CD14-positive monocyte (primary cell): ENCODE measurements at regions not wholly inside any gene's neighbourhood (a gene's known extent, or its start where the extent isn't known, plus 50 kb on each side); places are given as distances from the start of the nearest gene placed in this dataset.

Source experiments
- DNase-seq, 3 donors: peaks; one replicate each; pipeline ENCODE4 v3.0.0-alpha.2; 2011 to 2022
- H2AFZ ChIP-seq: 2 replicates; pipeline ENCODE4 v1.6.0; 2012; ENCODE audit warnings: mild to moderate bottlenecking, low read depth, low read length, inconsistent platforms; ENCODE audit not compliant: insufficient read depth, poor library complexity, severe bottlenecking
- H3K27ac ChIP-seq, 2 donors: 1 replicate in 1 of 2; 2 replicates in 1 of 2; pipeline ENCODE4 v1.5.1; 2012 to 2013; ENCODE audit warnings: low read length in 2 of 2, control low read depth in 1 of 2, inconsistent platforms in 1 of 2, low read depth in 1 of 2, mild to moderate bottlenecking in 1 of 2
- H3K27me3 ChIP-seq, 2 donors: one replicate each; pipeline versions ENCODE4 v1.6.0 to v1.6.1; 2011 to 2013; ENCODE audit warnings: low read length in 2 of 2; ENCODE audit not compliant: control insufficient read depth in 2 of 2, insufficient read depth in 2 of 2
- H3K36me3 ChIP-seq, 2 donors: replicated peaks in 1 of 2; 1 replicate in 1 of 2; 2 replicates in 1 of 2; pipeline versions ENCODE4 v1.5.1 to v1.6.1; 2012 to 2013; ENCODE audit warnings: low read length in 2 of 2, control low read depth in 1 of 2, inconsistent platforms in 1 of 2, mild to moderate bottlenecking in 1 of 2; ENCODE audit not compliant: insufficient read depth in 2 of 2, control insufficient read depth in 1 of 2
- H3K4me1 ChIP-seq, 2 donors: 1 replicate in 1 of 2; 2 replicates in 1 of 2; pipeline versions ENCODE4 v1.5.1 to v1.6.1; 2012 to 2013; ENCODE audit warnings: low read length in 2 of 2, control low read depth in 1 of 2, inconsistent platforms in 1 of 2, mild to moderate bottlenecking in 1 of 2, moderate library complexity in 1 of 2; ENCODE audit not compliant: insufficient read depth in 2 of 2, control insufficient read depth in 1 of 2
- H3K4me2 ChIP-seq: replicated peaks from 2 replicates; pipeline ENCODE3; 2012; ENCODE audit warnings: low read length, moderate library complexity, mild to moderate bottlenecking; ENCODE audit not compliant: poor library complexity, severe bottlenecking; ENCODE audit errors: extremely low read depth
- H3K4me3 ChIP-seq, 3 experiments: fragments of 200-600 bp in 1 of 3; sonication (generic) in 1 of 3; replicated peaks in 1 of 3; 1 replicate in 2 of 3; 2 replicates in 1 of 3; pipeline ENCODE4 v1.5.1; 2011 to 2013; ENCODE audit warnings: low read length in 3 of 3, mild to moderate bottlenecking in 3 of 3, control low read depth in 2 of 3, low read depth in 2 of 3, inconsistent platforms in 1 of 3, moderate library complexity in 1 of 3
- H3K79me2 ChIP-seq: 2 replicates; pipeline ENCODE4 v1.6.0; 2012; ENCODE audit warnings: mild to moderate bottlenecking, control low read depth, inconsistent platforms, low read length, moderate library complexity; ENCODE audit not compliant: insufficient read depth
- H3K9ac ChIP-seq: 2 replicates; pipeline ENCODE4 v1.6.0; 2017; ENCODE audit warnings: low read length, mild to moderate bottlenecking; ENCODE audit not compliant: insufficient read depth, poor library complexity, severe bottlenecking
- H3K9me3 ChIP-seq, 2 donors: replicated peaks in 1 of 2; 1 replicate in 1 of 2; 2 replicates in 1 of 2; pipeline versions ENCODE4 v1.5.1 to v1.6.1; 2012 to 2013; ENCODE audit warnings: low read length in 2 of 2, control low read depth in 1 of 2; ENCODE audit not compliant: control insufficient read depth in 1 of 2, insufficient read depth in 1 of 2
- H4K20me1 ChIP-seq: 2 replicates; pipeline ENCODE4 v1.6.0; 2012; ENCODE audit warnings: mild to moderate bottlenecking, low read length, control low read depth, moderate library complexity; ENCODE audit not compliant: insufficient read depth
- H3K27ac Mint-ChIP-seq, 7 donors: one replicate each; pipeline ENCODE4 v1.8.0; 2020; ENCODE audit warnings: mild to moderate bottlenecking in 7 of 7, mixed read lengths in 7 of 7, moderate library complexity in 6 of 7, inconsistent platforms in 2 of 7
- H3K27me3 Mint-ChIP-seq, 3 donors: one replicate each; pipeline ENCODE4 v1.8.0; 2021 to 2022; ENCODE audit warnings: low read depth in 3 of 3, mild to moderate bottlenecking in 3 of 3, mixed read lengths in 3 of 3, moderate library complexity in 3 of 3, inconsistent platforms in 1 of 3
- H3K36me3 Mint-ChIP-seq, 2 donors: one replicate each; pipeline ENCODE4 v1.8.0; 2020; ENCODE audit warnings: mixed read lengths in 2 of 2, inconsistent platforms in 1 of 2, mild to moderate bottlenecking in 1 of 2
- H3K4me1 Mint-ChIP-seq: one replicate; pipeline ENCODE4 v1.8.0; 2020; ENCODE audit warnings: mild to moderate bottlenecking, mixed read lengths
- H3K4me3 Mint-ChIP-seq, 2 donors: one replicate each; pipeline ENCODE4 v1.8.0; 2020; ENCODE audit warnings: mild to moderate bottlenecking in 2 of 2, mixed read lengths in 2 of 2, moderate library complexity in 1 of 2
- H3K9me3 Mint-ChIP-seq, 7 donors: one replicate each; pipeline ENCODE4 v1.8.0; 2020 to 2022; ENCODE audit warnings: mixed read lengths in 7 of 7, mild to moderate bottlenecking in 6 of 7, moderate library complexity in 6 of 7, inconsistent platforms in 2 of 7
- CTCF ChIP-seq: fragments of 200-600 bp; IDR thresholded peaks from one replicate; pipeline ENCODE4 v1.8.0; 2022; ENCODE audit warnings: antibody characterized with exemption, mild to moderate bottlenecking
- WGBS: methylation state at CpG from one replicate; pipeline ENCODE4 v1.1.5; 2013; ENCODE audit warnings: missing lambda C conversion rate; ENCODE audit not compliant: insufficient coverage; 5-methylcytosine and 5-hydroxymethylcytosine counted together
- intact Hi-C, 2 donors: fragments of 100-400 bp; cut with micrococcal nuclease; formaldehyde crosslinking; loops; one replicate each; pipeline versions ENCODE4 v1.15.0 to v1.15.1; 2023

- H3K4me3 ChIP-seq: no peak overlapping the region
Measured at GRCh38 chr4:141524116-141524515, 112.3 kb upstream of the IL15 start.

GRCh38 chr4:141524841-141525240 is 111.5 kb upstream of the IL15 start:
- Histone ChIP-seq H3K4me3 (no peak overlapping the region), H2AFZ (no peak overlapping the region), H3K9ac (no peak overlapping the region), H3K27me3 (no peaks in the 10 kb centered on the region), H3K9me3 (peaks cover 0 to 9% of the 10 kb centered on the region in 2 donors), H4K20me1 (no peaks in the 10 kb centered on the region), H3K27ac (no peak overlapping the region), H3K79me2 (no peaks in the 10 kb centered on the region), H3K4me1 (no peaks in the 10 kb centered on the region), H3K4me2 (no peak overlapping the region), H3K36me3 (no peaks in the 10 kb centered on the region)
- TF ChIP-seq CTCF: no peak
- intact Hi-C loops: no loop called here
- Mint-ChIP-seq H3K9me3 (peaks cover 0 to 21% (median 8%) of the 10 kb centered on the region in 7 donors), H3K4me1 (peaks cover 6% of the 10 kb centered on the region), H3K27me3 (no peaks in the 10 kb centered on the region), H3K4me3 (no peak overlapping the region), H3K36me3 (no peaks in the 10 kb centered on the region), H3K27ac (no peak overlapping the region)
- DNase-seq: no peak
- 80% methylated on average over 2 of the region's 2 CpGs for WGBS

More at GRCh38 chr4:141524116-141524515, 112.3 kb upstream of the IL15 start:
- H3K9ac ChIP-seq: no peak overlapping the region
- H3K4me1 Mint-ChIP-seq: peaks cover 6% of the 10 kb centered on the region
- no peaks in the 10 kb centered on the region for H3K4me1 ChIP-seq
- H3K36me3 ChIP-seq: no peaks in the 10 kb centered on the region
- H3K27ac ChIP-seq: no peak overlapping the region
- H2AFZ ChIP-seq: no peak overlapping the region
- H3K36me3 Mint-ChIP-seq: no peaks in the 10 kb centered on the region
- peaks cover 0 to 9% of the 10 kb centered on the region in 2 donors for H3K9me3 ChIP-seq
- TF ChIP-seq CTCF: no peak
- H3K4me2 ChIP-seq: no peak overlapping the region
- H3K9me3 Mint-ChIP-seq: peaks cover 0 to 21% (median 3%) of the 10 kb centered on the region in 7 donors
- no peaks in the 10 kb centered on the region for H3K79me2 ChIP-seq
- intact Hi-C loops: no loop called here
- no peaks in the 10 kb centered on the region for H4K20me1 ChIP-seq
- no peak overlapping the region for H3K4me3 Mint-ChIP-seq
- no peaks in the 10 kb centered on the region for H3K27me3 Mint-ChIP-seq
- no peaks in the 10 kb centered on the region for H3K27me3 ChIP-seq
- H3K27ac Mint-ChIP-seq: peak overlapping the region in 1 of 7 donors; percentile 41
- peak in 2 of 3 donors; percentile 4 to 7 for DNase-seq
